HEK293T (cell line): ENCODE measurements at regions not wholly inside any gene's neighbourhood (a gene's known extent, or its start where the extent isn't known, plus 50 kb on each side); places are given as distances from the start of the nearest gene placed in this dataset.

ENCODE experiments used
- CTBP1 ChIP-seq: fragments of 450-650 bp; IDR thresholded peaks from 2 replicates; pipeline ENCODE4 v1.6.1; 2016; ENCODE audit warnings: borderline replicate concordance
- ELF4 ChIP-seq: fragments of 450-650 bp; IDR thresholded peaks from 2 replicates; pipeline ENCODE4 v1.6.1; 2017; ENCODE audit warnings: antibody characterized with exemption
- LEF1 ChIP-seq: fragments of 450-650 bp; IDR thresholded peaks from 2 replicates; pipeline ENCODE4 v1.6.1; 2017; ENCODE audit warnings: mild to moderate bottlenecking, borderline replicate concordance
- PKNOX1 ChIP-seq: fragments of 450-650 bp; IDR thresholded peaks from 2 replicates; pipeline ENCODE4 v1.6.1; 2016
- SP1 ChIP-seq: fragments of 450-650 bp; IDR thresholded peaks from 2 replicates; pipeline ENCODE4 v1.6.1; 2017
- TARDBP ChIP-seq: fragments of 450-650 bp; IDR thresholded peaks from 2 replicates; pipeline ENCODE4 v1.6.1; 2016

- TF ChIP-seq TARDBP (no peak), SP1 (no peak), ELF4 (no peak), LEF1 (no peak), PKNOX1 (no peak), CTBP1 (no peak)
Measured at GRCh38 chr14:43119672-43120071, 1387.4 kb downstream of the FSCB start.
